Mammary epithelial cell (primary cell): ENCODE measurements at regions not wholly inside any gene's neighbourhood (a gene's known extent, or its start where the extent isn't known, plus 50 kb on each side); places are given as distances from the start of the nearest gene placed in this dataset.

ENCODE experiments used
- EZH2 ChIP-seq: IDR thresholded peaks from 2 replicates; pipeline ENCODE4 v1.6.1; 2012; ENCODE audit warnings: low read length, inconsistent platforms, borderline replicate concordance
- TF ChIP-seq, protein P1 (sequence below), 2 donors: IDR thresholded peaks in 1 of 2; conservative IDR thresholded peaks in 1 of 2; 2 replicates each; pipeline ENCODE4 v1.5.1; 2011 to 2012; ENCODE audit warnings: inconsistent platforms in 2 of 2, low read length in 2 of 2, mild to moderate bottlenecking in 2 of 2, control low read depth in 1 of 2, low read depth in 1 of 2; ENCODE audit not compliant: insufficient read depth in 1 of 2; ENCODE audit errors: extremely low read depth in 1 of 2

- TF ChIP-seq, protein P1, sequence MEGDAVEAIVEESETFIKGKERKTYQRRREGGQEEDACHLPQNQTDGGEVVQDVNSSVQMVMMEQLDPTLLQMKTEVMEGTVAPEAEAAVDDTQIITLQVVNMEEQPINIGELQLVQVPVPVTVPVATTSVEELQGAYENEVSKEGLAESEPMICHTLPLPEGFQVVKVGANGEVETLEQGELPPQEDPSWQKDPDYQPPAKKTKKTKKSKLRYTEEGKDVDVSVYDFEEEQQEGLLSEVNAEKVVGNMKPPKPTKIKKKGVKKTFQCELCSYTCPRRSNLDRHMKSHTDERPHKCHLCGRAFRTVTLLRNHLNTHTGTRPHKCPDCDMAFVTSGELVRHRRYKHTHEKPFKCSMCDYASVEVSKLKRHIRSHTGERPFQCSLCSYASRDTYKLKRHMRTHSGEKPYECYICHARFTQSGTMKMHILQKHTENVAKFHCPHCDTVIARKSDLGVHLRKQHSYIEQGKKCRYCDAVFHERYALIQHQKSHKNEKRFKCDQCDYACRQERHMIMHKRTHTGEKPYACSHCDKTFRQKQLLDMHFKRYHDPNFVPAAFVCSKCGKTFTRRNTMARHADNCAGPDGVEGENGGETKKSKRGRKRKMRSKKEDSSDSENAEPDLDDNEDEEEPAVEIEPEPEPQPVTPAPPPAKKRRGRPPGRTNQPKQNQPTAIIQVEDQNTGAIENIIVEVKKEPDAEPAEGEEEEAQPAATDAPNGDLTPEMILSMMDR (conservative IDR thresholded peaks at IDR 0.05 in 1 of 2, IDR thresholded peaks at IDR 0.05 in 1 of 2; ENCODE audit: extremely low read depth in 1 of 2, insufficient read depth in 1 of 2, low read depth in 1 of 2, low read length in 2 of 2) = no peak
- TF ChIP-seq EZH2 = no peak
Observed at GRCh38 chr18:25883091-25883490, 207.3 kb downstream of the SS18 start.
